ENCODE measurements at regions not wholly inside any gene's neighbourhood (a gene's known extent, or its start where the extent isn't known, plus 50 kb on each side); places are given as distances from the start of the nearest gene placed in this dataset.

DNA sequence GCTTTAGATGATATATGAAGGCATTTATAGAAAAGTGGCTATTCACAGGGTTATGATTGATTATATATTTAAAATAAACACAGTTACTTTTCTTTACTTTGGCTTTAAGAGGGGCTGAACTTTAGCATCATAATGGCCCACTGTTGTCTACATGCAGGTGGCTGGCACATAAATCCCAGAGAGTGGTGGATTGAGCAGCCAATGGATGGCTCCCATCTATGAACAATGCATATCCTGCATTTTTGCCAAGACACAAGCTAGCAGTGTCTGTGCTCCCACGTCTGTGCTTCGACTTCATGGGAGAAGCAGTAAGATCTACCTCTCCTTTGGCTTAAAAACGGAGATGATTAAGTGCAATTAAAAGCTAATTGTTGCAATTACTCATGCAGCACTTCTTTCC lies 373.2 kb upstream of the CDH11 start:
- RAD21 ChIA-PET (ENCODE audit: low non-redundant PET in 1 of 2, low total read pairs in 2 of 2, uncharacterized antibody in 2 of 2, unreplicated experiment in 2 of 2), result no interaction called here
- no peak overlapping the region for H3K4me2 ChIP-seq (ENCODE audit: low read length)

More for the DNA sequence above, 373.2 kb upstream of the CDH11 start:
- intact Hi-C loops (cut with micrococcal nuclease), result no loop called here
- no peak for ATAC-seq
- no peak overlapping the region for H3K4me3 ChIP-seq (replicated peaks in 1 of 2; ENCODE audit: low read depth in 1 of 2, low read length in 2 of 2)
- ChIA-PET CTCF (no interaction called here), POLR2A (no interaction called here)
- H3K9ac ChIP-seq (ENCODE audit: low read length), result no peak overlapping the region
- no peak overlapping the region for H3K27ac ChIP-seq (ENCODE audit: low read depth, low read length)
- no peaks in the 10 kb centered on the region for H3K27me3 ChIP-seq (ENCODE audit: insufficient read depth, low read length)
- H3K36me3 ChIP-seq (ENCODE audit: control insufficient read depth in 1 of 2, insufficient read depth in 2 of 2, low read length in 2 of 2), result no peaks in the 10 kb centered on the region
- H3K9me3 ChIP-seq (ENCODE audit: control insufficient read depth in 1 of 2, insufficient read depth in 1 of 2, low read depth in 1 of 2, low read length in 2 of 2), result peaks cover 0 to 10% of the 10 kb centered on the region in 2 experiments; a peak in 2 of 4 replicates
- no peak for TF ChIP-seq EZH2phosphoT487 (IDR thresholded peaks at IDR 0.05; ENCODE audit: borderline replicate concordance)
- TF ChIP-seq, protein P1, sequence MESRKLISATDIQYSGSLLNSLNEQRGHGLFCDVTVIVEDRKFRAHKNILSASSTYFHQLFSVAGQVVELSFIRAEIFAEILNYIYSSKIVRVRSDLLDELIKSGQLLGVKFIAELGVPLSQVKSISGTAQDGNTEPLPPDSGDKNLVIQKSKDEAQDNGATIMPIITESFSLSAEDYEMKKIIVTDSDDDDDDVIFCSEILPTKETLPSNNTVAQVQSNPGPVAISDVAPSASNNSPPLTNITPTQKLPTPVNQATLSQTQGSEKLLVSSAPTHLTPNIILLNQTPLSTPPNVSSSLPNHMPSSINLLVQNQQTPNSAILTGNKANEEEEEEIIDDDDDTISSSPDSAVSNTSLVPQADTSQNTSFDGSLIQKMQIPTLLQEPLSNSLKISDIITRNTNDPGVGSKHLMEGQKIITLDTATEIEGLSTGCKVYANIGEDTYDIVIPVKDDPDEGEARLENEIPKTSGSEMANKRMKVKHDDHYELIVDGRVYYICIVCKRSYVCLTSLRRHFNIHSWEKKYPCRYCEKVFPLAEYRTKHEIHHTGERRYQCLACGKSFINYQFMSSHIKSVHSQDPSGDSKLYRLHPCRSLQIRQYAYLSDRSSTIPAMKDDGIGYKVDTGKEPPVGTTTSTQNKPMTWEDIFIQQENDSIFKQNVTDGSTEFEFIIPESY (IDR thresholded peaks at IDR 0.05; ENCODE audit: extremely low read depth, insufficient replicate concordance, low read length), result no peak
- no peak for TF ChIP-seq EGR1 (IDR thresholded peaks at IDR 0.05; ENCODE audit: low read depth)
- TF ChIP-seq ZFX (IDR thresholded peaks at IDR 0.05), result no peak
- TF ChIP-seq, protein P2, sequence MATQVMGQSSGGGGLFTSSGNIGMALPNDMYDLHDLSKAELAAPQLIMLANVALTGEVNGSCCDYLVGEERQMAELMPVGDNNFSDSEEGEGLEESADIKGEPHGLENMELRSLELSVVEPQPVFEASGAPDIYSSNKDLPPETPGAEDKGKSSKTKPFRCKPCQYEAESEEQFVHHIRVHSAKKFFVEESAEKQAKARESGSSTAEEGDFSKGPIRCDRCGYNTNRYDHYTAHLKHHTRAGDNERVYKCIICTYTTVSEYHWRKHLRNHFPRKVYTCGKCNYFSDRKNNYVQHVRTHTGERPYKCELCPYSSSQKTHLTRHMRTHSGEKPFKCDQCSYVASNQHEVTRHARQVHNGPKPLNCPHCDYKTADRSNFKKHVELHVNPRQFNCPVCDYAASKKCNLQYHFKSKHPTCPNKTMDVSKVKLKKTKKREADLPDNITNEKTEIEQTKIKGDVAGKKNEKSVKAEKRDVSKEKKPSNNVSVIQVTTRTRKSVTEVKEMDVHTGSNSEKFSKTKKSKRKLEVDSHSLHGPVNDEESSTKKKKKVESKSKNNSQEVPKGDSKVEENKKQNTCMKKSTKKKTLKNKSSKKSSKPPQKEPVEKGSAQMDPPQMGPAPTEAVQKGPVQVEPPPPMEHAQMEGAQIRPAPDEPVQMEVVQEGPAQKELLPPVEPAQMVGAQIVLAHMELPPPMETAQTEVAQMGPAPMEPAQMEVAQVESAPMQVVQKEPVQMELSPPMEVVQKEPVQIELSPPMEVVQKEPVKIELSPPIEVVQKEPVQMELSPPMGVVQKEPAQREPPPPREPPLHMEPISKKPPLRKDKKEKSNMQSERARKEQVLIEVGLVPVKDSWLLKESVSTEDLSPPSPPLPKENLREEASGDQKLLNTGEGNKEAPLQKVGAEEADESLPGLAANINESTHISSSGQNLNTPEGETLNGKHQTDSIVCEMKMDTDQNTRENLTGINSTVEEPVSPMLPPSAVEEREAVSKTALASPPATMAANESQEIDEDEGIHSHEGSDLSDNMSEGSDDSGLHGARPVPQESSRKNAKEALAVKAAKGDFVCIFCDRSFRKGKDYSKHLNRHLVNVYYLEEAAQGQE (IDR thresholded peaks at IDR 0.05; ENCODE audit: low read depth), result no peak
- TF ChIP-seq SIN3A (IDR thresholded peaks at IDR 0.05; ENCODE audit: low read depth), result no peak
- H3K79me2 ChIP-seq (ENCODE audit: insufficient read depth, low read length), result no peaks in the 10 kb centered on the region
- no TSS peak for BruUV-seq (replicated peaks)
- no peaks in the 10 kb centered on the region for H4K20me1 ChIP-seq (ENCODE audit: insufficient read depth)
- DNase-seq (ENCODE audit: low read depth, low spot score), result no peak
- no peaks in the 10 kb centered on the region for H3K9me2 ChIP-seq (ENCODE audit: insufficient read depth)
- H2AFZ ChIP-seq (ENCODE audit: low read depth, low read length, poor library complexity, severe bottlenecking), result no peak overlapping the region
- H3K4me1 ChIP-seq (ENCODE audit: control insufficient read depth in 1 of 2, insufficient read depth in 2 of 2, low read length in 2 of 2), result no peaks in the 10 kb centered on the region
